CD14-positive monocyte (primary cell): ENCODE measurements at regions not wholly inside any gene's neighbourhood (a gene's known extent, or its start where the extent isn't known, plus 50 kb on each side); places are given as distances from the start of the nearest gene placed in this dataset.

Source experiments
- DNase-seq, 3 donors: peaks; one replicate each; pipeline ENCODE4 v3.0.0-alpha.2; 2011 to 2022
- H2AFZ ChIP-seq: 2 replicates; pipeline ENCODE4 v1.6.0; 2012; ENCODE audit warnings: mild to moderate bottlenecking, low read depth, low read length, inconsistent platforms; ENCODE audit not compliant: insufficient read depth, poor library complexity, severe bottlenecking
- H3K27ac ChIP-seq, 2 donors: 1 replicate in 1 of 2; 2 replicates in 1 of 2; pipeline ENCODE4 v1.5.1; 2012 to 2013; ENCODE audit warnings: low read length in 2 of 2, control low read depth in 1 of 2, inconsistent platforms in 1 of 2, low read depth in 1 of 2, mild to moderate bottlenecking in 1 of 2
- H3K27me3 ChIP-seq, 2 donors: one replicate each; pipeline versions ENCODE4 v1.6.0 to v1.6.1; 2011 to 2013; ENCODE audit warnings: low read length in 2 of 2; ENCODE audit not compliant: control insufficient read depth in 2 of 2, insufficient read depth in 2 of 2
- H3K36me3 ChIP-seq, 2 donors: replicated peaks in 1 of 2; 1 replicate in 1 of 2; 2 replicates in 1 of 2; pipeline versions ENCODE4 v1.5.1 to v1.6.1; 2012 to 2013; ENCODE audit warnings: low read length in 2 of 2, control low read depth in 1 of 2, inconsistent platforms in 1 of 2, mild to moderate bottlenecking in 1 of 2; ENCODE audit not compliant: insufficient read depth in 2 of 2, control insufficient read depth in 1 of 2
- H3K4me1 ChIP-seq, 2 donors: 1 replicate in 1 of 2; 2 replicates in 1 of 2; pipeline versions ENCODE4 v1.5.1 to v1.6.1; 2012 to 2013; ENCODE audit warnings: low read length in 2 of 2, control low read depth in 1 of 2, inconsistent platforms in 1 of 2, mild to moderate bottlenecking in 1 of 2, moderate library complexity in 1 of 2; ENCODE audit not compliant: insufficient read depth in 2 of 2, control insufficient read depth in 1 of 2
- H3K4me2 ChIP-seq: replicated peaks from 2 replicates; pipeline ENCODE3; 2012; ENCODE audit warnings: low read length, moderate library complexity, mild to moderate bottlenecking; ENCODE audit not compliant: poor library complexity, severe bottlenecking; ENCODE audit errors: extremely low read depth
- H3K4me3 ChIP-seq, 3 experiments: fragments of 200-600 bp in 1 of 3; sonication (generic) in 1 of 3; replicated peaks in 1 of 3; 1 replicate in 2 of 3; 2 replicates in 1 of 3; pipeline ENCODE4 v1.5.1; 2011 to 2013; ENCODE audit warnings: low read length in 3 of 3, mild to moderate bottlenecking in 3 of 3, control low read depth in 2 of 3, low read depth in 2 of 3, inconsistent platforms in 1 of 3, moderate library complexity in 1 of 3
- H3K79me2 ChIP-seq: 2 replicates; pipeline ENCODE4 v1.6.0; 2012; ENCODE audit warnings: mild to moderate bottlenecking, control low read depth, inconsistent platforms, low read length, moderate library complexity; ENCODE audit not compliant: insufficient read depth
- H3K9ac ChIP-seq: 2 replicates; pipeline ENCODE4 v1.6.0; 2017; ENCODE audit warnings: low read length, mild to moderate bottlenecking; ENCODE audit not compliant: insufficient read depth, poor library complexity, severe bottlenecking
- H3K9me3 ChIP-seq, 2 donors: replicated peaks in 1 of 2; 1 replicate in 1 of 2; 2 replicates in 1 of 2; pipeline versions ENCODE4 v1.5.1 to v1.6.1; 2012 to 2013; ENCODE audit warnings: low read length in 2 of 2, control low read depth in 1 of 2; ENCODE audit not compliant: control insufficient read depth in 1 of 2, insufficient read depth in 1 of 2
- H4K20me1 ChIP-seq: 2 replicates; pipeline ENCODE4 v1.6.0; 2012; ENCODE audit warnings: mild to moderate bottlenecking, low read length, control low read depth, moderate library complexity; ENCODE audit not compliant: insufficient read depth
- H3K27ac Mint-ChIP-seq, 7 donors: one replicate each; pipeline ENCODE4 v1.8.0; 2020; ENCODE audit warnings: mild to moderate bottlenecking in 7 of 7, mixed read lengths in 7 of 7, moderate library complexity in 6 of 7, inconsistent platforms in 2 of 7
- H3K27me3 Mint-ChIP-seq, 3 donors: one replicate each; pipeline ENCODE4 v1.8.0; 2021 to 2022; ENCODE audit warnings: low read depth in 3 of 3, mild to moderate bottlenecking in 3 of 3, mixed read lengths in 3 of 3, moderate library complexity in 3 of 3, inconsistent platforms in 1 of 3
- H3K36me3 Mint-ChIP-seq, 2 donors: one replicate each; pipeline ENCODE4 v1.8.0; 2020; ENCODE audit warnings: mixed read lengths in 2 of 2, inconsistent platforms in 1 of 2, mild to moderate bottlenecking in 1 of 2
- H3K4me1 Mint-ChIP-seq: one replicate; pipeline ENCODE4 v1.8.0; 2020; ENCODE audit warnings: mild to moderate bottlenecking, mixed read lengths
- H3K4me3 Mint-ChIP-seq, 2 donors: one replicate each; pipeline ENCODE4 v1.8.0; 2020; ENCODE audit warnings: mild to moderate bottlenecking in 2 of 2, mixed read lengths in 2 of 2, moderate library complexity in 1 of 2
- H3K9me3 Mint-ChIP-seq, 7 donors: one replicate each; pipeline ENCODE4 v1.8.0; 2020 to 2022; ENCODE audit warnings: mixed read lengths in 7 of 7, mild to moderate bottlenecking in 6 of 7, moderate library complexity in 6 of 7, inconsistent platforms in 2 of 7
- WGBS: methylation state at CpG from one replicate; pipeline ENCODE4 v1.1.5; 2013; ENCODE audit warnings: missing lambda C conversion rate; ENCODE audit not compliant: insufficient coverage; 5-methylcytosine and 5-hydroxymethylcytosine counted together
- intact Hi-C, 2 donors: fragments of 100-400 bp; cut with micrococcal nuclease; formaldehyde crosslinking; loops; one replicate each; pipeline versions ENCODE4 v1.15.0 to v1.15.1; 2023
- TF ChIP-seq, protein P1 (sequence below): fragments of 200-600 bp; IDR thresholded peaks from one replicate; pipeline ENCODE4 v1.8.0; 2022; ENCODE audit warnings: antibody characterized with exemption, mild to moderate bottlenecking

DNA sequence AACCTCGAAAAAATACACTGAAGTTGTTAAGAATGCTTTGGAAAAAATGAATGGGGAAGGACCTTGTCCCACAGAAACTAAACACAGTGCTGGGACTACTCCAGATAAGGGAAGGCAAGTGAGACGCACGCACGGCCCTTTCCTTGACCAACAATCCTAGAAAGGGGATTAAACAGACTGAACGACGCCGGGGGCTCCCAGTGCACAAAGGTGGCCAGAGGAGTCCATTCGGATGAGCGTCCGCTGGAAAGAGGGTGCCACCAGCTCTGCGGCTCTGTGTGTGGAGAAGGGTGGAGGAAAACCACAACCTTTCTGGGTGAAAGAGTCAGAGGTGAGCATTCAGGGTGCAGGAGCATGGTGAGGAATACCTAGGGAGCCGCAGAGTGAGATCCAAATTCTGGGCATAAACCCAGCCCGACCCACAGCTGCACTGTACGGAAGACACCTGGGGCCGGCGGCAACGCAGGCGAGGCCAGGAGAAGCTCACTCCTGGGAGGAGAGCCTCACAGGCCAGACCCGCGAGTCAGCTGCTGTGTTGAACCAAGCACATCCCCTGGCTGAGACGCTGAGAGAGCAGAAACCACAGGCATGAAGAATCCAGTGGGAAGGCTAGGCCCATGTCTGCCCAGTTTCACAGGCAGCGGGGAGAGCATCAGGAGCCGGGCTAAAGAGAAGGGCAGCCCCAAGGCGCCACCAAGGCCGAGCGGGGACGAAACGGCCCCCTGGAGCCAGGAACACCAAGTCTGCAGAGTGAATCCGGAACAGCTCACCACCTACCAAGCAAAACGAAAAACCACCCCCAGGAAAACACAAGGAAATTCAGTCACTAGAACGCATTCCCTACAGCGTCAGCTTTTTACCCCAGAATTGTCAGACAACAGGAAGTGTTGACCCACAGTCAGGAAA is 177.1 kb downstream of the BRD1 start:
- Histone ChIP-seq H3K27me3 (no peaks in the 10 kb centered on the region), H3K27ac (no peak overlapping the region), H3K4me3 (no peak overlapping the region), H2AFZ (no peak overlapping the region), H3K9ac (no peak overlapping the region), H4K20me1 (peaks cover 84% of the 10 kb centered on the region), H3K4me1 (peaks cover 6 to 9% of the 10 kb centered on the region in 2 donors), H3K9me3 (no peaks in the 10 kb centered on the region), H3K79me2 (peaks cover 97% of the 10 kb centered on the region), H3K36me3 (peaks cover 8 to 27% of the 10 kb centered on the region in 2 donors), H3K4me2 (no peak overlapping the region)
- intact Hi-C loops, result no loop called here
- no peak for DNase-seq
- H3K4me1 Mint-ChIP-seq, result peaks cover 16% of the 10 kb centered on the region
- no peak overlapping the region for H3K4me3 Mint-ChIP-seq
- WGBS, result 94% methylated on average over 23 of the region's 32 CpGs
- H3K36me3 Mint-ChIP-seq, result peaks cover 26 to 51% of the 10 kb centered on the region in 2 donors
- H3K27ac Mint-ChIP-seq, result peak overlapping the region in 3 of 7 donors; percentile 25 to 66 (median 48)
- peaks cover 0 to 2% (median 0%) of the 10 kb centered on the region in 3 donors for H3K27me3 Mint-ChIP-seq
- TF ChIP-seq, protein P1, sequence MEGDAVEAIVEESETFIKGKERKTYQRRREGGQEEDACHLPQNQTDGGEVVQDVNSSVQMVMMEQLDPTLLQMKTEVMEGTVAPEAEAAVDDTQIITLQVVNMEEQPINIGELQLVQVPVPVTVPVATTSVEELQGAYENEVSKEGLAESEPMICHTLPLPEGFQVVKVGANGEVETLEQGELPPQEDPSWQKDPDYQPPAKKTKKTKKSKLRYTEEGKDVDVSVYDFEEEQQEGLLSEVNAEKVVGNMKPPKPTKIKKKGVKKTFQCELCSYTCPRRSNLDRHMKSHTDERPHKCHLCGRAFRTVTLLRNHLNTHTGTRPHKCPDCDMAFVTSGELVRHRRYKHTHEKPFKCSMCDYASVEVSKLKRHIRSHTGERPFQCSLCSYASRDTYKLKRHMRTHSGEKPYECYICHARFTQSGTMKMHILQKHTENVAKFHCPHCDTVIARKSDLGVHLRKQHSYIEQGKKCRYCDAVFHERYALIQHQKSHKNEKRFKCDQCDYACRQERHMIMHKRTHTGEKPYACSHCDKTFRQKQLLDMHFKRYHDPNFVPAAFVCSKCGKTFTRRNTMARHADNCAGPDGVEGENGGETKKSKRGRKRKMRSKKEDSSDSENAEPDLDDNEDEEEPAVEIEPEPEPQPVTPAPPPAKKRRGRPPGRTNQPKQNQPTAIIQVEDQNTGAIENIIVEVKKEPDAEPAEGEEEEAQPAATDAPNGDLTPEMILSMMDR, result no peak
- H3K9me3 Mint-ChIP-seq, result peaks cover 0 to 5% (median 0%) of the 10 kb centered on the region in 7 donors

DNA sequence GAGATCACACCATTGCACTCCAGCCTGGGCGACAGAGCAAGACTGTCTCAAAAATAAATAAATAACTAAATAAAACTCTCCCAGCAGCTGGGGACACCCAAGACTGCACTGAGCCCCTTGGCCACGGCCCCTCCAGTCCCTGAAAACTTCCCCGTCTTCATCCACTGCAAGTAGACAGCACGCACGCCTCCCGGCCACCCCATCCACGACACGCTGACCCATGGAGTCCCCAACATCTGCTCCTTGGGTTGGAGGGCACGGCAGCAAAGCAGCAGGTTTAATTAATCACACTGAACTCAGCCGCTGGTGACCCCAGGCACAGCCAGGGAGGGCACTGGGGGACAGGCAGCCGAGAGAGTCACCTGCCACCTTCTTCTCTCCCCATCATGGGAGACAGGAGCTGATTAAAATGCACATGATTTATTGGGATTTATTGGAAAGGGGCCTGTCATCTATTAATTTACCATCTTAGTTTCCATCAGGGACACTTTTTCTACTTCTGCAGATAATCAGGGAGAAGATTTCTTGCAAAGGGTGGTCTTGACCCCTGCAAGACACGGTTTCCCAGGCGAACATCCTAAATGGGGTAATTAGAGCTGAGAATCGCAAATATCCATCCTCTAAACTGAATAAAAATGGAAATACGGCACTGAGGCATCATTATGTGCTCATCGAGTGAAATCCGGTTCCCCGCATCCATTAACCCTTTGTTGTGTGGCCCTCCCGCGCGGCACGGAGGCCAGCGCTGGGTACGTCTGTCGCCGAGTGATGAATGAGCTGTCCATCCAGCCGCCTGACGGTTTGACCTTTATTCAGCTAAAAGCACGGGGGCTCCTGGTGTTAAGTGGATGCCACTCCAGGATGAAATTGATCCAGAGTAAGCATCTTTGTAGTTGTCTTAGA is 178.3 kb downstream of the BRD1 start:
- peaks cover 8 to 21% of the 10 kb centered on the region in 2 donors for H3K36me3 ChIP-seq
- intact Hi-C loops, result no loop called here
- TF ChIP-seq, protein P1, result no peak
- H3K27me3 Mint-ChIP-seq, result no peaks in the 10 kb centered on the region
- peaks cover 90% of the 10 kb centered on the region for H4K20me1 ChIP-seq
- no peak overlapping the region for H2AFZ ChIP-seq
- H3K27ac ChIP-seq, result no peak overlapping the region
- peaks cover 23 to 40% of the 10 kb centered on the region in 2 donors for H3K36me3 Mint-ChIP-seq
- H3K4me1 ChIP-seq, result no peaks in the 10 kb centered on the region
- 91% methylated on average over 25 of the region's 29 CpGs for WGBS
- no peak overlapping the region for H3K4me3 ChIP-seq
- no peak for DNase-seq
- no peak overlapping the region for H3K4me3 Mint-ChIP-seq
- no peak overlapping the region for H3K9ac ChIP-seq
- peak overlapping the region in 2 of 7 donors; percentile 41 to 54 for H3K27ac Mint-ChIP-seq
- H3K9me3 Mint-ChIP-seq, result peaks cover 0 to 2% (median 0%) of the 10 kb centered on the region in 7 donors
- peaks cover 95% of the 10 kb centered on the region for H3K79me2 ChIP-seq
- no peak overlapping the region for H3K4me2 ChIP-seq
- no peaks in the 10 kb centered on the region for H3K27me3 ChIP-seq
- H3K9me3 ChIP-seq, result no peaks in the 10 kb centered on the region
- H3K4me1 Mint-ChIP-seq, result peaks cover 5% of the 10 kb centered on the region
